Activated naive CD4-positive, alpha-beta T cell treated with anti-CD3 and anti-CD28 coated beads, Interleukin-2, amount 10 ng/mL, durations not matched to agents 7 days and 5 days (primary cell): ENCODE measurements at regions not wholly inside any gene's neighbourhood (a gene's known extent, or its start where the extent isn't known, plus 50 kb on each side); places are given as distances from the start of the nearest gene placed in this dataset.
"Not testable (repeated sequence)": the region's sequence is repeated elsewhere in the genome, so short reads cannot be mapped to it uniquely, and the experiment has no call there.

ENCODE experiments used
- CTCF ChIA-PET: fragments of 350-600 bp; sonication (Branson Sonifier 250); formaldehyde crosslinking; loops from one replicate; lab custom pipeline; 2021; ENCODE audit warnings: antibody characterized with exemption; lab: Charles Lee
- DNase-seq: peaks from one replicate; pipeline ENCODE4 v3.0.0-alpha.2; 2020
- H3K27ac Mint-ChIP-seq: one replicate; pipeline ENCODE4 v1.8.0; 2021; ENCODE audit warnings: mild to moderate bottlenecking, moderate library complexity, mixed read lengths
- H3K27me3 Mint-ChIP-seq: one replicate; pipeline ENCODE4 v1.8.0; 2021; ENCODE audit warnings: mild to moderate bottlenecking, mixed read lengths
- H3K36me3 Mint-ChIP-seq: one replicate; pipeline ENCODE4 v1.8.0; 2021; ENCODE audit warnings: mixed read lengths
- H3K4me1 Mint-ChIP-seq: one replicate; pipeline ENCODE4 v1.8.0; 2021; ENCODE audit warnings: mixed read lengths
- H3K4me3 Mint-ChIP-seq: one replicate; pipeline ENCODE4 v1.8.0; 2021; ENCODE audit warnings: mild to moderate bottlenecking, moderate library complexity, mixed read lengths
- H3K9me3 Mint-ChIP-seq: one replicate; pipeline ENCODE4 v1.8.0; 2021; ENCODE audit warnings: mixed read lengths

DNA sequence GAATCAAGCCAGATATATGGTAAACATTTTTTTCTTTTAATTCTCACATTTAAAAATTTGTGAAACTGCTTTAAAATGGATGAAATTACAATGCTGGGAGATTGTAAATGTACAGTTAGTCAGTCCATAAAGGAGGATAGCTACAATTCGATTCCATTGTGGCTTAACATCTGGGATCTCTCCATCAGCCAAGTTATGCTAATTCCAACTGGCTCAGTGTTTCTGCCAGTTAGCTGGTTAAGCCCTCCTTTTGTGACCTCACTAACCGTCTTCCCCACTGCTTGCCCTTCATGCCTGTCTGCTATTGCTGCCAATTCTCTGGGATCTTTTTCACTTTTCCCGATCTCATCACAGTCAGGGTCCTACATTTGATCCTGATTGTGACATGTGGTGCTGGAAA is 1347.6 kb downstream of the CDH11 start:
- H3K4me3 Mint-ChIP-seq: no peak overlapping the region
- CTCF ChIA-PET: no interaction called here
- H3K27me3 Mint-ChIP-seq: no peaks in the 10 kb centered on the region
- DNase-seq: no peak
- H3K36me3 Mint-ChIP-seq: no peaks in the 10 kb centered on the region
- H3K9me3 Mint-ChIP-seq: peaks cover 10% of the 10 kb centered on the region
- H3K4me1 Mint-ChIP-seq: no peaks in the 10 kb centered on the region
- H3K27ac Mint-ChIP-seq: no peak overlapping the region

DNA sequence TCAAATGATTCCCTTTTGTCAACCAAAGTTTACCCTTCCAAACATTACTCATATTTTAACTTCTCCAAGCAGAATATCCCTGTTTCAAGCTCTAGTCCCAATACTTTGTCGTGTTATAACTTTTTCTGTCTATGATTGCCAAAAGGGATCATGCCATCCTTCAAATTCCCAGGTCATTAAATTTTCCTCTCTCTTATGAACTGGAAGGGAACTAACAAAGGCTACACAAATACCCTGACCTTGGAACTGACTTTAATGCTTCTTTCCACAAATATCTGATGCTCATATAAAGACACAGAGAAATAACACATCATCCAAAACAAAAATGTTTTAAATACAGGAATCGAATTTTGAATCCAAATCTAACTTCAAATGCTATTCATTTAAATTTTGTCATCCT is 1352.7 kb downstream of the CDH11 start:
- Mint-ChIP-seq H3K27ac (no peak overlapping the region), H3K9me3 (peaks cover 8% of the 10 kb centered on the region), H3K4me3 (no peak overlapping the region), H3K27me3 (no peaks in the 10 kb centered on the region), H3K4me1 (no peaks in the 10 kb centered on the region), H3K36me3 (no peaks in the 10 kb centered on the region)
- DNase-seq: no peak
- CTCF ChIA-PET: no interaction called here

DNA sequence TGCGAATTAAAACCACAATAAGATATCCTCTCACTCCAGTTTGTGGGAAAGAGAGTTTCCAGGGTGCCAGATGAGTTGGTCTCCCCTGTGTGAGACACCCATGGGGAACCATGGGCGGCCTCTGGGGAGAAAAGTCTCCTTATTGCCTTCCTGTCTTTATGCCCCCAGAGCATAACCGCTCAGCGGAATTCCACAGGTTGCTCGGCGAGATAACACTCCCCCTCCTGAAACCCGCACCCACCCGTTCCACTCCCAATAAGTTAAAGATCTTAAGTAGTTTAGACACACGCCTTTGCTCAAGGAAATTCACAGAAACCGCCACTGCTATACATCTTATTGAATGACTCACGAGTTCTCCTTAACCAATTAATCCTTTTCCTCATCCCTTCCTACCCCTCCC is 1361.6 kb downstream of the CDH11 start:
- H3K36me3 Mint-ChIP-seq, CTCF ChIA-PET, H3K4me1 Mint-ChIP-seq, DNase-seq, H3K27me3 Mint-ChIP-seq, H3K27ac Mint-ChIP-seq, H3K4me3 Mint-ChIP-seq: not testable (repeated sequence)
- peaks cover 23% of the 10 kb centered on the region for H3K9me3 Mint-ChIP-seq

DNA sequence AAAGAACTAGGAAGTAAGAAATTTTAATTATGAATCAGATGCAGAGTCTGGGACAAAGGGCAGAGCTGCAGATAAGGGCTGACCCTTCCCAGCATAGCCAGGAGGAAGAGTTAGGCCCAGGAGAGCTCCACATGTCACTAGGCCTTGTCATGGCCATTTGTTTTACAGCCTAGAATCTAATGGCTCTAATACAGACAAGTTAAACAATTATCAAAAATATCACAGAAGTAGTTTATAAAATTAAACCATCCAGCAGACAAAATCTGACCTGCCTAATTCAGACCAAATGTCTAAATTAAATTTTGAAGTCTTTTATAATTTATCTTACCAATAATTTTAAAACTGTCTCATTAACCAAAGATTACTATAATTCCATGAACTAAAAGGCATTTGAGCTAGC is 1369.5 kb downstream of the CDH11 start:
- Mint-ChIP-seq H3K27ac (no peak overlapping the region), H3K9me3 (peaks cover 15% of the 10 kb centered on the region), H3K27me3 (no peaks in the 10 kb centered on the region), H3K4me3 (no peak overlapping the region), H3K4me1 (no peaks in the 10 kb centered on the region), H3K36me3 (no peaks in the 10 kb centered on the region)
- CTCF ChIA-PET: no interaction called here
- no peak for DNase-seq

DNA sequence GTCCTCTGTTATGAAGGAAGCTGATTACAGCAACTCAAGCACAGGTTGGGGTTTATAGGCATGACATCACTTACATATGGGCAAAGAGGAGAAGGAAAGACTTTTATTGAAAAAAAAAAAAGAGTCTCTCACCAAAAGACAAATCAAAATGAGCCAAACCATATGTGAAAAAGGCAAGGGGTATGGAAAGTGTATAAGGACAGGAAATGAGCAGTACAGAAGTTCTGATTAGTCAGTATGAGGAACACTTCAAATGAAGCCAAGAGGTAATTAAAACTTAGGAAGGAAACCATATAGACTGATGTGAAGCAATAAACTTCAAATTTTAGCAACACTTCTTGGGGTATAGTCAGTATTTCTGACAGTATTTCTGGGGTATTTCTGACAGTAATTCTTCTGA is 1372.6 kb downstream of the CDH11 start:
- DNase-seq: no peak
- Mint-ChIP-seq H3K27ac (no peak overlapping the region), H3K27me3 (no peaks in the 10 kb centered on the region), H3K4me3 (no peak overlapping the region), H3K4me1 (no peaks in the 10 kb centered on the region), H3K36me3 (no peaks in the 10 kb centered on the region), H3K9me3 (peaks cover 25% of the 10 kb centered on the region)
- CTCF ChIA-PET: interaction anchor here (0.5 kb wide), 1 partner anchor 280 kb away, joined by 4 read pairs; no protein-coding TSS in a partner anchor

DNA sequence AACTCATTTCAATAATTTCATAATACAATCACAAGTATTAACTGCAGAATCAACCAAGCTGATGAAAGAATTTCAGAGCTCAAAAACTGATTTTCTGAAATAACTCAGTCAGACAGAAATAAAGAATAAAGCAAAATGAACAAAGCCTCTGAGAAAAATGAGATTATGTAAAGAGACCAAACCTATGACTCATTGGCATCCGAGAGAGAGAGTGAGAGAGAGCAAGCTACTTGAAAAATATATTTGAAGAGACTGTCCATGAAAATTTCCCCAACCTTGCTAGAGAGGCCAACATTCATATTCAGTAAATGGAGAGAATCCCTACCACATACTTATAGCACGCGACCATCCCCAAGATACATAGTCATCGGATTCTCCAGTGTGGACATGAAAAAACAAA is 1376.4 kb downstream of the CDH11 start:
- Mint-ChIP-seq H3K27me3 (no peaks in the 10 kb centered on the region), H3K4me1 (no peaks in the 10 kb centered on the region), H3K36me3 (no peaks in the 10 kb centered on the region), H3K4me3 (no peak overlapping the region), H3K9me3 (peaks cover 29% of the 10 kb centered on the region), H3K27ac (no peak overlapping the region)
- CTCF ChIA-PET: no interaction called here
- no peak for DNase-seq

DNA sequence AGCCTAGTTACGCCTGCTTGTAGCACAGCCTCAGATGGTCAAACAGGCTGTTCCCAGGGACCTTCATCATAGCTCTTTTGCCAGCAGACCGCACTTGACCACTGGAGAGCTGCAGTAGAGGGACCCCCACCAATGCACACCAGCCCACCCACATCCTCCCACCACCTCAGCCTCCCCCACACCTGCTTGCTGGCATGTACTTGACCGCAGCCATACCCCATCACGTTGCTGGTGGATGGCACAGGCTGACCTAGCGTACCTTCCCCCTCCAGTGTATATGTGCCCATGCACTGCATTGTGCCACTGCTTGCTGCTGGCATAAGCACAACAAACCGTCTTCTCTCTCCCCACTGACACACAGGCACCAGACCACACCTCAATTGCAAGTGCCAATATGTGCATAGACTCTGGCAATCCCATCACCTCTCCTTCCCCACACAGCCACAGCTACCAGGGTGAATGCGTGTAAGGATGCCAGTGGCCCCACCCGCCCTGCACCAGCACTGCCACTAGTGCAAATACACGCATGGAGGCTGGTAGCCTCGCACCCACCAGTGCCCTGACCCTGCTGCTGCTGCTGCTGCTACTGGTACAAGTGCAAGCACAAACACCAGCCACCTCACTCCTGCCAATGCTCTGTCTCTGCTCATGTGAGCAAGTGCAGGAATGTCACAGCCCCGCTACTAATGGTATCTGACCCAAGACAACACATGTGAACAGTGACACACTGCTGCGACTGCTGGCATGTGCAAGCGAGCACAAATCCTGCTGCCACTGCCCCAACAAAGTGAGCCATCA is 1377.6 kb downstream of the CDH11 start:
- Mint-ChIP-seq H3K27me3 (no peaks in the 10 kb centered on the region), H3K9me3 (peaks cover 28% of the 10 kb centered on the region), H3K4me3 (no peak overlapping the region), H3K27ac (no peak overlapping the region), H3K36me3 (no peaks in the 10 kb centered on the region), H3K4me1 (no peaks in the 10 kb centered on the region)
- no peak for DNase-seq
- CTCF ChIA-PET: no interaction called here

DNA sequence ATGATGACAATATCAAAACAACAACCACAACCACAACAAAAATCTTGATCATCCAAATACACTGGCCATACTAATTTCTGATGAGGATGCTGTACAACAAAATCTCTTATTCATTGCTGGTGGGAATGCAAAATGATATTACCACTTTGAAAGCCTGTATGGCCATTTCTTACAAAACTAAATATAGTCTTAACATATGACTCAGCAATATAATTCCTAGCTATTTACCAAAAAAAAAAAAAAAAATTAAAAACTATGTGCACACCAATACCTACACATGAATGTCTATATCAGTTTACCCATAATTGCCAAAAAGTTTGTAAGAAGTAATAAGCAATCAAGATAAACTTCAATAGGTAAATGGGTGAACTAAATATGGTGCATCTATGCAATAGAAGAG is 1379.7 kb downstream of the CDH11 start:
- CTCF ChIA-PET: no interaction called here
- no peaks in the 10 kb centered on the region for H3K36me3 Mint-ChIP-seq
- H3K4me3 Mint-ChIP-seq: no peak overlapping the region
- no peak for DNase-seq
- H3K27ac Mint-ChIP-seq: no peak overlapping the region
- H3K4me1 Mint-ChIP-seq: no peaks in the 10 kb centered on the region
- H3K9me3 Mint-ChIP-seq: peaks cover 28% of the 10 kb centered on the region
- H3K27me3 Mint-ChIP-seq: no peaks in the 10 kb centered on the region

DNA sequence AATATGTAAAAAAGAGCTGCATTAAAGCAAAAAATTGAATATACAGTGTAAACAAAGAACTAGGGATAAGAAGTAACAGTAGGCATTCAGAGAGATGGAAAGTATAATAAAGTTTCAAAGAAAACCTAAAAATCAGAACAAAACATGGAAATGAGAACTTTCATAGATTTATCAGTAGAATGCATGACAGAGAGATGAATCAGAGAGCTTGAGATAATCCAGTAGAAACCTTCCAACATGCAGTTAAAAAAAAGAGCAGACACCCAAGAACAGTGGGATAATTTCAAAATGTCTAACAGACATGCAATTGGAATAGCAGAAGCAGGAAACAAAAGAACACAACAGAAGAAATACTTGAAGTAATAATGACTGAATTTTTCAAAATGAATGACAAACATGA is 1384.2 kb downstream of the CDH11 start:
- Mint-ChIP-seq H3K27me3 (no peaks in the 10 kb centered on the region), H3K36me3 (no peaks in the 10 kb centered on the region), H3K27ac (no peak overlapping the region), H3K4me3 (no peak overlapping the region), H3K9me3 (peaks cover 11% of the 10 kb centered on the region), H3K4me1 (no peaks in the 10 kb centered on the region)
- DNase-seq: no peak
- CTCF ChIA-PET: no interaction called here

DNA sequence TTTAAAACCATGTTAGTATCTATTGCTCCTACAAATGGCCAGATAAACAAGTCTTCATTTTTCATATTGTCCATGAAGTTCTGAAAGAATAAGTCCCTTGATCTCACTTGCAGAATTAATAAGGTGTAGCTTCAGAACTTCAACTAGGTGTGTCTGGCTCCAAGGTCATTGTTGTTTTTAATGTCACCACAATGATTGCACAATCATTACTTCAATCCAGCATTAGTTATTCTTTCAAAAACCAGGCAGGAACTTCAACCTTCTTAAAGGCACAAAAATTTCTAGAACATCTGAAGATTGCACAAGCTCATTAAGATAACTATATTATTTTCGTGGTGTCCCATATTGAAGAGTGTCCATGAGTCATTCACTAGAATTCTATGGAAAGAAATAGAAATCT is 1386.4 kb downstream of the CDH11 start:
- no peak for DNase-seq
- H3K36me3 Mint-ChIP-seq: no peaks in the 10 kb centered on the region

DNA sequence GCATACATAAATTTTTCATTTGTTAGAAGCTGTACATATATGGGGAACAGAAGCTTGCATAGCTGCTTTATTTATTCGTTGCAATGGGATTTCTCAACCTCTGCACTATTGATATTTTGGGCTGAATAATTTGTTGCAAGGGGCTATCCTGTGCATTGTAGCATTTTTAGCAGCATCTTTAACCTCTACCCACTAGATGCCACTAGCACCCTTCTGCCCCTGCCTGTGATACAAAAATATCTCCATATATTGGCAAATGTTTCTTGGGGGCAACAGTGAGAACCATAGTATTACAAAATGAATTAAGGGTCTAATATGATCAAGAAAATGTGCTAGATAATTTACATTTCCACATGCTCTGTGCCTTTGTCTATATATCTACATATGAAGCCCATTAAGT is 1401.0 kb downstream of the CDH11 start:
- Mint-ChIP-seq H3K4me1 (no peaks in the 10 kb centered on the region), H3K36me3 (no peaks in the 10 kb centered on the region), H3K27ac (no peak overlapping the region), H3K9me3 (peaks cover 6% of the 10 kb centered on the region), H3K4me3 (no peak overlapping the region), H3K27me3 (no peaks in the 10 kb centered on the region)
- CTCF ChIA-PET: no interaction called here
- no peak for DNase-seq

More for the DNA sequence above, 1386.4 kb downstream of the CDH11 start:
- no peak overlapping the region for H3K27ac Mint-ChIP-seq
- H3K9me3 Mint-ChIP-seq: peaks cover 18% of the 10 kb centered on the region
- no peaks in the 10 kb centered on the region for H3K4me1 Mint-ChIP-seq
- no peak overlapping the region for H3K4me3 Mint-ChIP-seq
- CTCF ChIA-PET: no interaction called here
- no peaks in the 10 kb centered on the region for H3K27me3 Mint-ChIP-seq

DNA sequence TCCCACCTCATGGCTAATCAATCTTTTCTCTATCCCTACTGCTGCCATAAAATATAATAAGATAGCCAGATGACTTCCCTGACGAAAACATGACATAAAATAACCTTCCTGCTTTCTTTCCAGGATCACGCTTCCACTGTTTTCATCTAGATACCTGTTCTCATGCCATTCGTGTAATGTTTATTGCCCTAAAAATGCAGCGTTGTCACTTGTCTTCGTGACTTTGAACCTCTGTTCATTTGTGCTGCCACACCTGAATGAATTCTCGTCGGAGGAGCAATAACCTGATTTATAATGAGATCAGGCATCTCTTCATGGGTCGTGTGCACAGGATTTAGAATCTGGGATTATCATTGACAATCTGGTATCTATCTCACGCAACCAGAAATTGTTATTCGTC is 1401.9 kb downstream of the CDH11 start:
- DNase-seq: no peak
- Mint-ChIP-seq H3K27ac (no peak overlapping the region), H3K27me3 (no peaks in the 10 kb centered on the region), H3K36me3 (no peaks in the 10 kb centered on the region), H3K9me3 (peaks cover 11% of the 10 kb centered on the region), H3K4me3 (no peak overlapping the region), H3K4me1 (no peaks in the 10 kb centered on the region)
- CTCF ChIA-PET: no interaction called here

DNA sequence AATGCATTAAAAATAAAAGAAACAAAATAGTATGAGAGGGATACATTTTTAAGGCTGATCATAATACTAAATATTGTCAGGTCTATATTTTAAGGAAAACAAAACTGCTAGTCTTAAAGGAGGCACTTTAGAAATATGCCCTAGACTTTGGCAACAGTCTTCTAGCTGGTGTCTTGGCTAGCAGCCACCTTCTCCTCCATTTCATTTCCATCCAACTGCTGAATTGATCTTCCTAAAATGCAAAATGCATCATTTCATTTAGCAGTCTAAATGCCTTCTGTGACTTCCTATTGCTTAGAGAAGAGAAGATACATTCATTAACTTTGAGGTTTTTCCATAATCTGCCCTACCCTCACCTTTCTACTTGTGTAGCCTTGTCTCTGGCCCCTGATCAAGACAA is 1404.1 kb downstream of the CDH11 start:
- DNase-seq: no peak
- Mint-ChIP-seq H3K27me3 (no peaks in the 10 kb centered on the region), H3K4me3 (no peak overlapping the region), H3K9me3 (peaks cover 16% of the 10 kb centered on the region), H3K36me3 (no peaks in the 10 kb centered on the region), H3K27ac (no peak overlapping the region), H3K4me1 (no peaks in the 10 kb centered on the region)
- CTCF ChIA-PET: interaction anchor here (0.6 kb wide), 1 partner anchor 8 kb away, joined by 3 read pairs; no protein-coding TSS in a partner anchor

DNA sequence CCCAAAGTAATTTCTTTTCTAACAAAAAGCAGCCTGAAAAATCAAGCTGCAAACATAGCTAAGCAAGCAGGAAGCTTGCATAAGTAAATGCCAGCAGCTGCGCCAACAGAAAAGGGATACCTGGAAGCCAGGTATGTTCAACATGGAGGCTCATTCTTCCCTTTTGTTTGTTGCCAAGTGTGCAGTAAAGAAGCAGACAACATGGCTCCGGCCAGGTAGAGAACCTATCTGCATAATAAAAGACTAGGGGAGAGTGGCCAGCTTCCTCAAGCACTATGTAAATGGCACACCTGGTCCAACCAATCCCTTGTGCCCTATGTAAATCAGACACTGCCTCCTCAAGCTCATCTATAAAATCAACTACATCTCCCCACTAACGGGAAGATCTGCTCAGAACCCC is 1407.0 kb downstream of the CDH11 start:
- Mint-ChIP-seq H3K4me1 (no peaks in the 10 kb centered on the region), H3K4me3 (no peak overlapping the region), H3K9me3 (peaks cover 16% of the 10 kb centered on the region), H3K27me3 (no peaks in the 10 kb centered on the region), H3K36me3 (no peaks in the 10 kb centered on the region), H3K27ac (no peak overlapping the region)
- no peak for DNase-seq
- CTCF ChIA-PET: no interaction called here

DNA sequence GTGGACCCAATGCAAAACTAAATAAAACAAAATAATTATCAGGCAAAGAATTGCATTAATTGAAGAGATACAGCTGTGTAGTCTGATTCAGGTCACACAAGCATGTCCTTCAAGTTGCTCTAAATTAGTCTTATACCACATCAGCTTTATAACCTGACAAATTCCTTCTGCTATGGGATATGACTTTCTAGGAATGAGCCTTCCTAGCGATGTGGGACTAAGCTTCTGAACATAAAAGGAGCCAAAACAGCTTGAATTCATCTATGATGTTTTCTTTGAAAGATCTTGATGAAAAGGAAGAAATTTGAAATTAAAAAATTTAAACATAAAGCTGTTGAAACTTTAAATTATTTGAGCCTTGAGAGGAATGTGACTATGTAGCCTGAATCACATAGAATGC is 1409.1 kb downstream of the CDH11 start:
- H3K27me3 Mint-ChIP-seq: no peaks in the 10 kb centered on the region
- H3K36me3 Mint-ChIP-seq: no peaks in the 10 kb centered on the region
- CTCF ChIA-PET: no interaction called here
- peaks cover 15% of the 10 kb centered on the region for H3K9me3 Mint-ChIP-seq
- H3K4me1 Mint-ChIP-seq: no peaks in the 10 kb centered on the region
- DNase-seq: no peak
- H3K4me3 Mint-ChIP-seq: no peak overlapping the region
- no peak overlapping the region for H3K27ac Mint-ChIP-seq
